Activated naive CD4-positive, alpha-beta T cell treated with anti-CD3 and anti-CD28 coated beads, Interleukin-2, amount 50 U/mL, for 72 hours (primary cell): ENCODE measurements at regions not wholly inside any gene's neighbourhood (a gene's known extent, or its start where the extent isn't known, plus 50 kb on each side); places are given as distances from the start of the nearest gene placed in this dataset.

ENCODE experiments used
- ATAC-seq, 2 donors: fragments of 150-1000 bp; cut with Tn5 transposase; 2 replicates each; pipeline ENCODE4 v1.10.0; 2021; ENCODE audit warnings: mild to moderate bottlenecking in 2 of 2, moderate library complexity in 2 of 2
- DNase-seq, 2 donors: peaks; one replicate each; pipeline ENCODE4 v3.0.0; 2021 to 2022; ENCODE audit warnings: low spot score in 2 of 2
- H3K27ac Mint-ChIP-seq, 2 donors: one replicate each; pipeline ENCODE4 v1.8.0; 2022; ENCODE audit warnings: mild to moderate bottlenecking in 2 of 2, mixed read lengths in 2 of 2
- H3K36me3 Mint-ChIP-seq, 2 donors: one replicate each; pipeline ENCODE4 v1.8.0; 2022; ENCODE audit warnings: mixed read lengths in 2 of 2
- H3K9me3 Mint-ChIP-seq, 2 donors: one replicate each; pipeline ENCODE4 v1.8.0; 2022; ENCODE audit warnings: mixed read lengths in 2 of 2

GRCh38 chr2:14544247-14544646 is 88.3 kb upstream of the LRATD1 start:
- Mint-ChIP-seq H3K9me3 (peaks cover 6 to 9% of the 10 kb centered on the region in 2 donors), H3K27ac (no peak overlapping the region), H3K36me3 (no peaks in the 10 kb centered on the region)
- ATAC-seq (no peak), DNase-seq (no peak)

GRCh38 chr2:14547830-14548229 is 84.7 kb upstream of the LRATD1 start:
- Mint-ChIP-seq H3K9me3 (peaks cover 6 to 12% of the 10 kb centered on the region in 2 donors), H3K36me3 (no peaks in the 10 kb centered on the region), H3K27ac (no peak overlapping the region)
- ATAC-seq: no peak
- no peak for DNase-seq

DNA sequence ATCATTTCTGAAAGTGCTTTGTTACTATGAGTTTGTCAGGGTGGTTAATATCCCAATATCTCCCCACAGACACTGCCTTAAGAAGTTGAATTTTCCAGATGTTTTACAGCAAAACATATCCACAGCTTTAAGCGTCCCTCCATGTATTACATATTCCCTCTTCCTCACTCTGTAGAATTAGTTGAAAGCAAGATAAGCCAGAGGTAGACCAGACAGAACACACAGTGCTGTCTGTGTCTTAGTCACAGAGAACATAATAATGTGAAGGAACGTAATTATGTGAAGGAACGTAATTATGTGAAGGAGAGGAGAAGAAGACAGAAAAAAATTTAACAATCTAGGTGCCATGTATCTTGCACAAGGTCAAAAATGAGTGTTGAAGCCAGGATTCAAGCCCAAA is 81.9 kb upstream of the LRATD1 start:
- H3K9me3 Mint-ChIP-seq: peaks cover 0 to 7% of the 10 kb centered on the region in 2 donors
- H3K27ac Mint-ChIP-seq: no peak overlapping the region
- DNase-seq (no peak), ATAC-seq (no peak)
- H3K36me3 Mint-ChIP-seq: no peaks in the 10 kb centered on the region

DNA sequence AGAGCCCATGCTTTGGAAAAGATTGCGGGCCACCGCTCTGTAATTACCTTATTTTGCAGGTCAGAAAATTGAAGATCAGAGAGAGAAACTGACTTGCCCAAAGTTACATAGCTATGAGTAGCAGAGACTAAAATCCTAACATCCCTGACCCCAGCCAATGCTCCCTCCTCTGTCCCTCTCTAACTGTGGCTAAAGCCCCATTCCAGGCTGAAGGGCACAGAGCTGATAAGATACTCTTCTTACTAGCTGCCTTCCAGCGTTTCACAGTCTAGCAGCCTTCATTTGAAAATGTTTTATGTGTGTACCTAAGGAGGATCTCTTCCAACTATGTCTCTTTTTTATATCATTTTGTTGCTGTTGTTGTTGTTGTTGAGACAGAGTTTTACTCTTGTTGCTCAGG is 81.4 kb upstream of the LRATD1 start:
- DNase-seq (no peak), ATAC-seq (no peak)
- Mint-ChIP-seq H3K27ac (no peak overlapping the region), H3K36me3 (no peaks in the 10 kb centered on the region), H3K9me3 (peaks cover 0 to 7% of the 10 kb centered on the region in 2 donors)

- peaks cover 0 to 10% of the 10 kb centered on the region in 2 donors for H3K9me3 Mint-ChIP-seq
- DNase-seq (no peak), ATAC-seq (no peak)
- H3K36me3 Mint-ChIP-seq: no peaks in the 10 kb centered on the region
- H3K27ac Mint-ChIP-seq: no peak overlapping the region
Measured at GRCh38 chr2:14552286-14552685, 80.2 kb upstream of the LRATD1 start.

GRCh38 chr2:14552818-14553217 is 79.7 kb upstream of the LRATD1 start:
- no peak overlapping the region for H3K27ac Mint-ChIP-seq
- peaks cover 0 to 10% of the 10 kb centered on the region in 2 donors for H3K9me3 Mint-ChIP-seq
- H3K36me3 Mint-ChIP-seq: no peaks in the 10 kb centered on the region
- no peak for ATAC-seq
- no peak for DNase-seq

DNA sequence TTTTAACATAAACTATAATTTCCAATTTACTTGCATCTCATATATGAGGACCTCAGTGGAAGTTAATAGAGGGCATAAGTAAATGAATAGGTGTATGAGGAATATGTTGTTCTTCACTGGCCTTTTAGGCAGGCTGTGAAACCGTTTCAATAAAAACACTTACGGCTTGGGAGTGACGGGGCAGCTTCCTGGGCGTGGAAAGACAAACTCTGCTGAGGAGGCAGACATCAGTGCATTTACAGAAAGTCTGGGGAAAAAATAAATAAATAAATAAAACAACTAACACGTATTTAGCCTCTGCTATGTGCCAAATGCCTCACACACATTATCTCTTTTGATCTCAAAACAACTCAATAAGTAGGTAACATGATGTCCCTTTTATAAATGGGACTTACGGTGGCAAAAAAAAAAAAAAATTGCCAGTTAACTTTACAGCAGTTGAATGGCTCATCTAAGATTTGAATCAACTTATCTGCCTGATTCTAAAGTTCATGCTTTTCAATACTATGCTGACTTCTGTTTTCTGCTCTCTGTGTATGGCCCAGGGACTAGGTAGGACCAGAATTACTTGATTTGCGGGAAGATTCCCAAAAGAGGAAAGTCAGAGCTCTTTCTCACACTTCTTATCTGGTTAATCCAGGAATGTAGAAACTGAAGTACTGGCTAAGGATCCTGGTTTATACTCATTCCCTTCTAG is 77.5 kb upstream of the LRATD1 start:
- no peak overlapping the region for H3K27ac Mint-ChIP-seq
- DNase-seq (no peak), ATAC-seq (no peak)
- H3K9me3 Mint-ChIP-seq: peaks cover 4 to 10% of the 10 kb centered on the region in 2 donors
- no peaks in the 10 kb centered on the region for H3K36me3 Mint-ChIP-seq

- ATAC-seq: no peak
Measured at GRCh38 chr2:14557111-14557510, 75.4 kb upstream of the LRATD1 start.

DNA sequence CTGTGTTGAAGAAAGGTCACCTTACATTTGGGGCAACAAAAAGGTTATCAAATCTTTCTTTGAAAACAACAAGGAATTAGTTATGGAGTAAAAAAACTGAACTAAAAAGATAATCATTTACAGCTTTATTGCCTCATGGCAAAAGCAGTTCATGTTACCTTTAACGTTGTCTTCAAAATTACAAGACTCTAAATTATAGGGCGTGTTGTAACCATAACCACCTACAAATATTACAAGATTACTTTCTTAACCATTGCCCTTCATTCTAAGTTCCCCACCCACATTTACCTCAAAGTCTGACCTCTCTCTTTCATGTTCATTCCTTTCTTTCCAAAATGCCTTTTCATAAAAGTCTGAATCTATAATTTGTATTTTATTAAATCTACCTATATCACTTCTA is 74.6 kb upstream of the LRATD1 start:
- no peak for ATAC-seq
- Mint-ChIP-seq H3K27ac (no peak overlapping the region), H3K36me3 (no peaks in the 10 kb centered on the region), H3K9me3 (peaks cover 4% of the 10 kb centered on the region in 2 donors)
- no peak for DNase-seq

More at GRCh38 chr2:14557111-14557510, 75.4 kb upstream of the LRATD1 start:
- Mint-ChIP-seq H3K27ac (no peak overlapping the region), H3K36me3 (no peaks in the 10 kb centered on the region), H3K9me3 (peaks cover 4% of the 10 kb centered on the region in 2 donors)
- DNase-seq: no peak

GRCh38 chr2:14558335-14558919 is 74.1 kb upstream of the LRATD1 start:
- ATAC-seq: no peak
- no peaks in the 10 kb centered on the region for H3K36me3 Mint-ChIP-seq
- peaks cover 4% of the 10 kb centered on the region in 2 donors for H3K9me3 Mint-ChIP-seq
- DNase-seq: no peak
- H3K27ac Mint-ChIP-seq: no peak overlapping the region

- Mint-ChIP-seq H3K27ac (no peak overlapping the region), H3K36me3 (no peaks in the 10 kb centered on the region), H3K9me3 (peaks cover 4% of the 10 kb centered on the region in 2 donors)
- no peak for ATAC-seq
- no peak for DNase-seq
Measured at GRCh38 chr2:14560716-14561115, 71.8 kb upstream of the LRATD1 start.

DNA sequence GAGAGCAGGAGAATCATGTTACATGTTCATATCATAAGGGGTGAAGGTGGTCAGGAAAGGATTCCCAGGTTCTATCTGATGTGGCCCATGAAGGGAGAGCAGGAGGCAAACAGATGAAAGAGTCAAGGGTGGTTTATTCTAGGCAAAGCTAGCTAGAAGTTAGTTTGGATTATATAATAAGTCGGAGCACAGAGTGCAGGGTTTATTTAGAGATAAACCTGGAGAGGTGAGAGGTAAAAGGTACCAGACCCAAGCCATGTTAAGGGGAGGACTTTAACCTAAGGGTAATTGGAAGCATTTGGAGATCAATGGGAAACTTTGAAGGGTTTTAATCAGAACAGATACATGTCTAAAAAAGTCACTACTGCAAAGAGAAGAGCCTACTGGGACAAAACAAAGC is 69.2 kb upstream of the LRATD1 start:
- ATAC-seq (no peak), DNase-seq (no peak)
- no peaks in the 10 kb centered on the region for H3K36me3 Mint-ChIP-seq
- no peak overlapping the region for H3K27ac Mint-ChIP-seq
- H3K9me3 Mint-ChIP-seq: peaks cover 0 to 14% of the 10 kb centered on the region in 2 donors

- peak overlapping the region in 1 of 2 donors; percentile 6 for H3K27ac Mint-ChIP-seq
- no peaks in the 10 kb centered on the region for H3K36me3 Mint-ChIP-seq
- ATAC-seq: no peak
Measured at GRCh38 chr2:14565666-14566065, 66.9 kb upstream of the LRATD1 start.

GRCh38 chr2:14567561-14567960 is 65.0 kb upstream of the LRATD1 start:
- ATAC-seq: no peak
- Mint-ChIP-seq H3K27ac (no peak overlapping the region), H3K36me3 (no peaks in the 10 kb centered on the region), H3K9me3 (peaks cover 4 to 10% of the 10 kb centered on the region in 2 donors)
- no peak for DNase-seq

More at GRCh38 chr2:14565666-14566065, 66.9 kb upstream of the LRATD1 start:
- DNase-seq: no peak
- peaks cover 4 to 10% of the 10 kb centered on the region in 2 donors for H3K9me3 Mint-ChIP-seq

DNA sequence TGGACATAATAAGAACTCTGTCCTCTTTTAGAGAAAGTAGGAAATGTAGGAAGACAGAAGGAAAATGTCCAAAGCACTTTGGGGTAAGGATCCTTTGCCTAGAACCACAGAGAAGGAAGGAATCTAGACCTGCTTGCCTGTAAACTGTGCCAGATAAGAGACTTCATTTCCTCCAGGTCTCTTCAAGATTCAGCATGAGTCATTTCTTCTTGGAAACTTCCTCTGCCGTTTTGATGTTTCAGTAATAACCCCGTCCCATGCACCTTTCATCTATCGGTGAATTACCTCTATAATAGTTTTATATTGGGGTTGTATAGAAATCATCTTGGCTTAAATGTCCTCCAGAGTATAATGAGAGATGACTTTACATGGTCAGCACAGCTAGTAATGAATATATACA is 63.2 kb upstream of the LRATD1 start:
- Mint-ChIP-seq H3K27ac (no peak overlapping the region), H3K9me3 (peaks cover 4 to 10% of the 10 kb centered on the region in 2 donors), H3K36me3 (no peaks in the 10 kb centered on the region)
- DNase-seq (no peak), ATAC-seq (no peak)

DNA sequence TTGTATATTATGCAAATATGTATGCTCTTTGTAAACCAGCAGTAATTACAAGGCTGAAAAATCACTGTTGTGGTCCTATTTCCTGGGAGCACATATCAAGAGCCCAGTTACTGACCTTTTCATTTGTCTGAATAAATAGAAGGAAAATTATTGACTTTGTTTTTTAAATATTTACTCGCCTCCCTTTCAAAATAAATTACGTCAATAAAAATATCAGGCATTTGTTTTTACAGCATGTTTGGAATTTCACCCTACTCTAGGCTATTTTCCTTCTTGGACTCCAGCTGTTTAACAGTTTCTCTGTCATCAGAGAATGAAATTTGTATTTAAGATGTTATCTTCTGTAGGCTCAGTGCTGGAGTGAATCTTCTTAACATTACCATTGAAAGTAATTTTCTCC is 59.9 kb upstream of the LRATD1 start:
- Mint-ChIP-seq H3K27ac (no peak overlapping the region), H3K9me3 (peaks cover 4% of the 10 kb centered on the region in 2 donors), H3K36me3 (no peaks in the 10 kb centered on the region)
- ATAC-seq: no peak
- no peak for DNase-seq

GRCh38 chr2:14577843-14578242 is 54.7 kb upstream of the LRATD1 start:
- no peak for DNase-seq
- no peak for ATAC-seq
- Mint-ChIP-seq H3K36me3 (no peaks in the 10 kb centered on the region), H3K27ac (no peak overlapping the region), H3K9me3 (no peaks in the 10 kb centered on the region)
